Cardiac muscle cell (in vitro differentiated cells and primary cell): ENCODE measurements at regions not wholly inside any gene's neighbourhood (a gene's known extent, or its start where the extent isn't known, plus 50 kb on each side); places are given as distances from the start of the nearest gene placed in this dataset.

Source experiments
- DNase-seq, 2 donors: peaks; one replicate each; pipeline versions ENCODE4 v3.0.0 to v3.0.0-alpha.2; 2010 to 2017; ENCODE audit warnings: low read depth in 1 of 2, low spot score in 1 of 2
- H3K27ac ChIP-seq: fragments of 200-600 bp; sonication (generic); 2 replicates; pipeline ENCODE4 v1.5.1; 2016
- H3K27me3 ChIP-seq: fragments of 200-600 bp; sonication (generic); 2 replicates; pipeline ENCODE4 v1.6.0; 2016; ENCODE audit warnings: control low read depth
- H3K36me3 ChIP-seq: fragments of 200-600 bp; sonication (generic); 2 replicates; pipeline ENCODE4 v1.5.1; 2016; ENCODE audit warnings: control low read depth
- H3K4me1 ChIP-seq: fragments of 200-600 bp; sonication (generic); 2 replicates; pipeline ENCODE4 v1.8.1; 2017; ENCODE audit warnings: low read depth, mild to moderate bottlenecking, mixed run types
- H3K4me3 ChIP-seq: fragments of 200-600 bp; sonication (generic); 2 replicates; pipeline ENCODE4 v1.5.1; 2016; ENCODE audit warnings: mild to moderate bottlenecking
- H3K9me3 ChIP-seq: fragments of 200-600 bp; sonication (generic); 2 replicates; pipeline ENCODE4 v1.5.1; 2017; ENCODE audit warnings: low read depth, mild to moderate bottlenecking, control low read depth
- CTCF ChIP-seq: IDR thresholded peaks from 2 replicates; pipeline ENCODE4 v1.5.1; 2012; ENCODE audit warnings: low read depth, mild to moderate bottlenecking, low read length

GRCh38 chr1:238647877-238648276 lies 738.5 kb upstream of the CHRM3 start:
- H3K4me1 ChIP-seq = peaks cover 7% of the 10 kb centered on the region
- H3K27me3 ChIP-seq = no peaks in the 10 kb centered on the region
- H3K36me3 ChIP-seq = no peaks in the 10 kb centered on the region
- no peaks in the 10 kb centered on the region for H3K9me3 ChIP-seq
- no peak for TF ChIP-seq CTCF
- no peak overlapping the region for H3K4me3 ChIP-seq
- H3K27ac ChIP-seq = peak overlapping the region; percentile 92
- peak; percentile 77 to 98 for DNase-seq

- H3K4me1 ChIP-seq = peaks cover 2% of the 10 kb centered on the region
- H3K27ac ChIP-seq = no peak overlapping the region
- no peaks in the 10 kb centered on the region for H3K9me3 ChIP-seq
- H3K36me3 ChIP-seq = no peaks in the 10 kb centered on the region
- H3K4me3 ChIP-seq = no peak overlapping the region
- no peaks in the 10 kb centered on the region for H3K27me3 ChIP-seq
- TF ChIP-seq CTCF = no peak
- DNase-seq = peak in 1 of 2 donors; percentile 55
Measured at GRCh38 chr1:238642231-238642630, 744.1 kb upstream of the CHRM3 start.

- Histone ChIP-seq H3K4me1 (no peaks in the 10 kb centered on the region), H3K9me3 (no peaks in the 10 kb centered on the region), H3K4me3 (no peak overlapping the region), H3K27ac (no peak overlapping the region), H3K27me3 (no peaks in the 10 kb centered on the region), H3K36me3 (no peaks in the 10 kb centered on the region)
- TF ChIP-seq CTCF = no peak
- no peak for DNase-seq
Measured at GRCh38 chr1:238639861-238640260, 746.5 kb upstream of the CHRM3 start.

GRCh38 chr1:238628110-238628509 lies 737.4 kb upstream of the ZP4 start:
- Histone ChIP-seq H3K4me1 (no peaks in the 10 kb centered on the region), H3K27me3 (no peaks in the 10 kb centered on the region), H3K4me3 (no peak overlapping the region), H3K27ac (no peak overlapping the region), H3K9me3 (no peaks in the 10 kb centered on the region), H3K36me3 (no peaks in the 10 kb centered on the region)
- DNase-seq = no peak
- no peak for TF ChIP-seq CTCF

- no peak for DNase-seq
- H3K4me1 ChIP-seq = no peaks in the 10 kb centered on the region
- H3K4me3 ChIP-seq = no peak overlapping the region
- no peak overlapping the region for H3K27ac ChIP-seq
- H3K36me3 ChIP-seq = no peaks in the 10 kb centered on the region
- no peaks in the 10 kb centered on the region for H3K9me3 ChIP-seq
- TF ChIP-seq CTCF = no peak
- H3K27me3 ChIP-seq = no peaks in the 10 kb centered on the region
Measured at GRCh38 chr1:238624776-238625175, 734.1 kb upstream of the ZP4 start.

- Histone ChIP-seq H3K9me3 (no peaks in the 10 kb centered on the region), H3K4me1 (no peaks in the 10 kb centered on the region), H3K36me3 (no peaks in the 10 kb centered on the region), H3K27ac (no peak overlapping the region), H3K4me3 (no peak overlapping the region), H3K27me3 (no peaks in the 10 kb centered on the region)
- no peak for TF ChIP-seq CTCF
- no peak for DNase-seq
Measured at GRCh38 chr1:238621405-238621804, 730.7 kb upstream of the ZP4 start.
